Activated CD8-positive, alpha-beta memory T cell treated with anti-CD3 and anti-CD28 coated beads, Interleukin-2, amount 10 ng/mL, durations not matched to agents 7 days and 5 days (primary cell): ENCODE measurements at regions not wholly inside any gene's neighbourhood (a gene's known extent, or its start where the extent isn't known, plus 50 kb on each side); places are given as distances from the start of the nearest gene placed in this dataset.
"Not testable (repeated sequence)": the region's sequence is repeated elsewhere in the genome, so short reads cannot be mapped to it uniquely, and the experiment has no call there.

Experiments
- ATAC-seq: fragments of 150-1000 bp; cut with Tn5 transposase; one replicate; pipeline ENCODE4 v1.10.0; 2021; ENCODE audit warnings: moderate library complexity
- CTCF ChIA-PET: fragments of 350-600 bp; sonication (Branson Sonifier 250); formaldehyde crosslinking; loops from one replicate; lab custom pipeline; 2021; ENCODE audit warnings: antibody characterized with exemption; lab: Charles Lee
- DNase-seq: peaks from one replicate; pipeline ENCODE4 v3.0.0-alpha.2; 2020
- H3K27ac Mint-ChIP-seq: one replicate; pipeline ENCODE4 v1.8.0; 2021; ENCODE audit warnings: mild to moderate bottlenecking, mixed read lengths
- H3K27me3 Mint-ChIP-seq: one replicate; pipeline ENCODE4 v1.8.0; 2021; ENCODE audit warnings: mixed read lengths
- H3K36me3 Mint-ChIP-seq: one replicate; pipeline ENCODE4 v1.8.0; 2021; ENCODE audit warnings: mild to moderate bottlenecking, mixed read lengths
- H3K4me1 Mint-ChIP-seq: one replicate; pipeline ENCODE4 v1.8.0; 2021; ENCODE audit warnings: mixed read lengths
- H3K4me3 Mint-ChIP-seq: one replicate; pipeline ENCODE4 v1.8.0; 2021; ENCODE audit warnings: mild to moderate bottlenecking, moderate library complexity, mixed read lengths
- H3K9me3 Mint-ChIP-seq: one replicate; pipeline ENCODE4 v1.8.0; 2022; ENCODE audit warnings: low read depth, mixed read lengths

- no peak for DNase-seq
- H3K36me3 Mint-ChIP-seq = no peaks in the 10 kb centered on the region
- no peaks in the 10 kb centered on the region for H3K4me1 Mint-ChIP-seq
- peaks cover 1% of the 10 kb centered on the region for H3K9me3 Mint-ChIP-seq
- no peak for ATAC-seq
- CTCF ChIA-PET = no interaction called here
- H3K27ac Mint-ChIP-seq = no peak overlapping the region
- no peak overlapping the region for H3K4me3 Mint-ChIP-seq
- no peaks in the 10 kb centered on the region for H3K27me3 Mint-ChIP-seq
Observed at GRCh38 chr5:17992291-17992690, 358.0 kb downstream of the TAF11L14 start.

GRCh38 chr5:17995997-17996396, 361.7 kb downstream of the TAF11L14 start:
- no peaks in the 10 kb centered on the region for H3K36me3 Mint-ChIP-seq
- no peaks in the 10 kb centered on the region for H3K27me3 Mint-ChIP-seq
- no peaks in the 10 kb centered on the region for H3K4me1 Mint-ChIP-seq
- H3K27ac Mint-ChIP-seq = no peak overlapping the region
- H3K9me3 Mint-ChIP-seq = peaks cover 3% of the 10 kb centered on the region
- CTCF ChIA-PET = no interaction called here
- DNase-seq = no peak
- H3K4me3 Mint-ChIP-seq = no peak overlapping the region
- ATAC-seq = no peak

GRCh38 chr5:17999858-18000257, 365.6 kb downstream of the TAF11L14 start:
- CTCF ChIA-PET = no interaction called here
- H3K27ac Mint-ChIP-seq = no peak overlapping the region

GRCh38 chr5:18000744-18001143, 366.5 kb downstream of the TAF11L14 start:
- H3K4me3 Mint-ChIP-seq = no peak overlapping the region
- DNase-seq (no peak), ATAC-seq (no peak)
- H3K27ac Mint-ChIP-seq = no peak overlapping the region
- peaks cover 5% of the 10 kb centered on the region for H3K9me3 Mint-ChIP-seq
- H3K27me3 Mint-ChIP-seq = no peaks in the 10 kb centered on the region
- CTCF ChIA-PET = no interaction called here
- no peaks in the 10 kb centered on the region for H3K36me3 Mint-ChIP-seq
- no peaks in the 10 kb centered on the region for H3K4me1 Mint-ChIP-seq

More at GRCh38 chr5:17999858-18000257, 365.6 kb downstream of the TAF11L14 start:
- DNase-seq (no peak), ATAC-seq (no peak)
- peaks cover 3% of the 10 kb centered on the region for H3K9me3 Mint-ChIP-seq
- H3K36me3 Mint-ChIP-seq = no peaks in the 10 kb centered on the region
- no peaks in the 10 kb centered on the region for H3K4me1 Mint-ChIP-seq
- no peaks in the 10 kb centered on the region for H3K27me3 Mint-ChIP-seq
- no peak overlapping the region for H3K4me3 Mint-ChIP-seq

GRCh38 chr5:18003312-18003711, 369.1 kb downstream of the TAF11L14 start:
- H3K36me3 Mint-ChIP-seq = no peaks in the 10 kb centered on the region
- DNase-seq (no peak), ATAC-seq (no peak)
- CTCF ChIA-PET = no interaction called here
- no peaks in the 10 kb centered on the region for H3K27me3 Mint-ChIP-seq
- H3K4me3 Mint-ChIP-seq = no peak overlapping the region
- H3K9me3 Mint-ChIP-seq = peaks cover 4% of the 10 kb centered on the region
- no peaks in the 10 kb centered on the region for H3K4me1 Mint-ChIP-seq
- no peak overlapping the region for H3K27ac Mint-ChIP-seq

- no peak overlapping the region for H3K27ac Mint-ChIP-seq
- peaks cover 4% of the 10 kb centered on the region for H3K9me3 Mint-ChIP-seq
- no peaks in the 10 kb centered on the region for H3K4me1 Mint-ChIP-seq
- no peaks in the 10 kb centered on the region for H3K27me3 Mint-ChIP-seq
- ATAC-seq (no peak), DNase-seq (no peak)
- no peak overlapping the region for H3K4me3 Mint-ChIP-seq
- CTCF ChIA-PET = no interaction called here
- no peaks in the 10 kb centered on the region for H3K36me3 Mint-ChIP-seq
Observed at GRCh38 chr5:18003784-18004183, 369.5 kb downstream of the TAF11L14 start.

- CTCF ChIA-PET, H3K4me1 Mint-ChIP-seq, H3K27ac Mint-ChIP-seq, H3K4me3 Mint-ChIP-seq, ATAC-seq, H3K36me3 Mint-ChIP-seq, DNase-seq, H3K9me3 Mint-ChIP-seq, H3K27me3 Mint-ChIP-seq: not testable (repeated sequence)
Observed at GRCh38 chr5:18006235-18006634, 372.0 kb downstream of the TAF11L14 start.

- H3K27ac Mint-ChIP-seq = no peak overlapping the region
- CTCF ChIA-PET = no interaction called here
- DNase-seq (no peak), ATAC-seq (no peak)
- no peak overlapping the region for H3K4me3 Mint-ChIP-seq
- no peaks in the 10 kb centered on the region for H3K4me1 Mint-ChIP-seq
- no peaks in the 10 kb centered on the region for H3K36me3 Mint-ChIP-seq
- no peaks in the 10 kb centered on the region for H3K27me3 Mint-ChIP-seq
- peaks cover 7% of the 10 kb centered on the region for H3K9me3 Mint-ChIP-seq
Observed at GRCh38 chr5:18008940-18009339, 374.7 kb downstream of the TAF11L14 start.

- H3K27me3 Mint-ChIP-seq = no peaks in the 10 kb centered on the region
- peaks cover 7% of the 10 kb centered on the region for H3K9me3 Mint-ChIP-seq
- no peaks in the 10 kb centered on the region for H3K4me1 Mint-ChIP-seq
- no peak for DNase-seq
- H3K27ac Mint-ChIP-seq = no peak overlapping the region
- CTCF ChIA-PET = no interaction called here
- ATAC-seq = no peak
- no peaks in the 10 kb centered on the region for H3K36me3 Mint-ChIP-seq
- H3K4me3 Mint-ChIP-seq = no peak overlapping the region
Observed at GRCh38 chr5:18010053-18010452, 375.8 kb downstream of the TAF11L14 start.

GRCh38 chr5:18018472-18018871, 384.2 kb downstream of the TAF11L14 start:
- CTCF ChIA-PET = no interaction called here
- Mint-ChIP-seq H3K4me1 (no peaks in the 10 kb centered on the region), H3K36me3 (no peaks in the 10 kb centered on the region), H3K27ac (no peak overlapping the region), H3K9me3 (peaks cover 13% of the 10 kb centered on the region), H3K4me3 (no peak overlapping the region), H3K27me3 (no peaks in the 10 kb centered on the region)
- ATAC-seq = no peak
- no peak for DNase-seq

GRCh38 chr5:18023275-18023674, 389.0 kb downstream of the TAF11L14 start:
- ATAC-seq (no peak), DNase-seq (no peak)
- Mint-ChIP-seq H3K4me3 (no peak overlapping the region), H3K9me3 (peaks cover 14% of the 10 kb centered on the region), H3K36me3 (no peaks in the 10 kb centered on the region), H3K27me3 (no peaks in the 10 kb centered on the region), H3K4me1 (no peaks in the 10 kb centered on the region), H3K27ac (no peak overlapping the region)
- CTCF ChIA-PET = no interaction called here

GRCh38 chr5:18023986-18024385, 389.7 kb downstream of the TAF11L14 start:
- H3K9me3 Mint-ChIP-seq = peaks cover 14% of the 10 kb centered on the region
- ATAC-seq (no peak), DNase-seq (no peak)
- CTCF ChIA-PET = no interaction called here
- H3K27me3 Mint-ChIP-seq = no peaks in the 10 kb centered on the region
- H3K4me1 Mint-ChIP-seq = no peaks in the 10 kb centered on the region
- H3K4me3 Mint-ChIP-seq = no peak overlapping the region
- no peak overlapping the region for H3K27ac Mint-ChIP-seq
- H3K36me3 Mint-ChIP-seq = no peaks in the 10 kb centered on the region

- H3K4me3 Mint-ChIP-seq = no peak overlapping the region
- ATAC-seq = no peak
- DNase-seq = no peak
- H3K27me3 Mint-ChIP-seq = no peaks in the 10 kb centered on the region
- H3K27ac Mint-ChIP-seq = no peak overlapping the region
- CTCF ChIA-PET = no interaction called here
- no peaks in the 10 kb centered on the region for H3K4me1 Mint-ChIP-seq
- H3K9me3 Mint-ChIP-seq = peaks cover 14% of the 10 kb centered on the region
- H3K36me3 Mint-ChIP-seq = no peaks in the 10 kb centered on the region
Observed at GRCh38 chr5:18024542-18024941, 390.3 kb downstream of the TAF11L14 start.

- ATAC-seq (no peak), DNase-seq (no peak)
- H3K27ac Mint-ChIP-seq = no peak overlapping the region
- no peak overlapping the region for H3K4me3 Mint-ChIP-seq
- H3K4me1 Mint-ChIP-seq = no peaks in the 10 kb centered on the region
- H3K9me3 Mint-ChIP-seq = peaks cover 16% of the 10 kb centered on the region
- H3K27me3 Mint-ChIP-seq = no peaks in the 10 kb centered on the region
- CTCF ChIA-PET = no interaction called here
- H3K36me3 Mint-ChIP-seq = no peaks in the 10 kb centered on the region
Observed at GRCh38 chr5:18027241-18027867, 393.1 kb downstream of the TAF11L14 start.

- ATAC-seq (no peak), DNase-seq (no peak)
- Mint-ChIP-seq H3K27ac (no peak overlapping the region), H3K36me3 (no peaks in the 10 kb centered on the region), H3K4me1 (no peaks in the 10 kb centered on the region), H3K27me3 (no peaks in the 10 kb centered on the region), H3K4me3 (no peak overlapping the region), H3K9me3 (peaks cover 21% of the 10 kb centered on the region)
- CTCF ChIA-PET = no interaction called here
Observed at GRCh38 chr5:18028036-18028435, 393.8 kb downstream of the TAF11L14 start.
